ENCODE measurements at regions not wholly inside any gene's neighbourhood (a gene's known extent, or its start where the extent isn't known, plus 50 kb on each side); places are given as distances from the start of the nearest gene placed in this dataset.

DNA sequence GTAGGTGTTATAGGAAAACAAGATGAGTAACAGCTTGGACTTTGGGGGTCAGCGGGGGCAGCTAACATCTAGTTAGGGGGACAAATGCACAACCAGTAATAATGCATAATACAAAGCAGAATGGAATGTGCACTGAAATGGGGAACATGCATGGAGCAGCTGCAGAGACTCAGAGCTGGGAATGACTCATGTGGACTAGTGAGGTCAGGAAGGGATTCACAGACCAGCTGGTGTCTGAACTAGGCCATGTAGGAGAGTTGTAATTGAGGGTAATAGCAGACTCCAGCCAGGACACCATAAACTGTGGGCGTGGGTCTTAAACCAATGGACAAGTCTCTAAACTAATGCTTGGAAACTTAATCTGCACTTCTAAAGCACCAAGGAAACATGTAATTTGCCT is 176.8 kb upstream of the ASIC2 start:
- H3K4me1 ChIP-seq (ENCODE audit: control insufficient read depth in 1 of 2, insufficient read depth in 1 of 2, low read depth in 1 of 2, low read length in 1 of 2), result no peaks in the 10 kb centered on the region
- H3K27ac ChIP-seq, result no peak overlapping the region
- TF ChIP-seq, protein P1, sequence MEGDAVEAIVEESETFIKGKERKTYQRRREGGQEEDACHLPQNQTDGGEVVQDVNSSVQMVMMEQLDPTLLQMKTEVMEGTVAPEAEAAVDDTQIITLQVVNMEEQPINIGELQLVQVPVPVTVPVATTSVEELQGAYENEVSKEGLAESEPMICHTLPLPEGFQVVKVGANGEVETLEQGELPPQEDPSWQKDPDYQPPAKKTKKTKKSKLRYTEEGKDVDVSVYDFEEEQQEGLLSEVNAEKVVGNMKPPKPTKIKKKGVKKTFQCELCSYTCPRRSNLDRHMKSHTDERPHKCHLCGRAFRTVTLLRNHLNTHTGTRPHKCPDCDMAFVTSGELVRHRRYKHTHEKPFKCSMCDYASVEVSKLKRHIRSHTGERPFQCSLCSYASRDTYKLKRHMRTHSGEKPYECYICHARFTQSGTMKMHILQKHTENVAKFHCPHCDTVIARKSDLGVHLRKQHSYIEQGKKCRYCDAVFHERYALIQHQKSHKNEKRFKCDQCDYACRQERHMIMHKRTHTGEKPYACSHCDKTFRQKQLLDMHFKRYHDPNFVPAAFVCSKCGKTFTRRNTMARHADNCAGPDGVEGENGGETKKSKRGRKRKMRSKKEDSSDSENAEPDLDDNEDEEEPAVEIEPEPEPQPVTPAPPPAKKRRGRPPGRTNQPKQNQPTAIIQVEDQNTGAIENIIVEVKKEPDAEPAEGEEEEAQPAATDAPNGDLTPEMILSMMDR (IDR thresholded peaks at IDR 0.05), result no peak
- H3K4me3 ChIP-seq (ENCODE audit: low read depth in 1 of 2, low read length in 1 of 2), result no peak overlapping the region
- no peaks in the 10 kb centered on the region for H3K9me3 ChIP-seq
- no peaks in the 10 kb centered on the region for H3K36me3 ChIP-seq
- no peaks in the 10 kb centered on the region for H3K27me3 ChIP-seq

DNA sequence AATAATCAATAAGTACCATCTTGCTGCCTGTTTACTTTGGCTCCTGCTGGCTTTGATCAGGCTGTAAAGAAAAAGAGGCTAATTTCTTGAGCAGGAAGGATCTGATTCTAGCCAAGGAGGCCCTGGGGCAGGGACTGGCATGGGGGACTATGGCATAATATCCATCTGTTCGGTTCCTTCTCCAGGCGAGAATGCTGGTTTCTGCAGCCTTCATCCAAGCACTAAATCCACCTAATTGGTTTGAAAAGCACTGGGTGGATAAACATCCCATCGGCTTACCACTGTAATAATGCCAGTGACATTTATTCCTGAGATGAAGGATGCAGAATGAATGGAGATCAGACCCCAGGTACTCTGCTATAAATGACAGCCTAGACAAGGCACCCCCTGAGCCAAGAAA is 180.0 kb upstream of the ASIC2 start:
- H3K36me3 ChIP-seq, result no peaks in the 10 kb centered on the region
- TF ChIP-seq, protein P1 (IDR thresholded peaks at IDR 0.05), result no peak
- peaks cover 3% of the 10 kb centered on the region for H3K27me3 ChIP-seq
- H3K4me3 ChIP-seq (ENCODE audit: low read depth in 1 of 2, low read length in 1 of 2), result no peak overlapping the region
- H3K9me3 ChIP-seq, result no peaks in the 10 kb centered on the region
- H3K4me1 ChIP-seq (ENCODE audit: control insufficient read depth in 1 of 2, insufficient read depth in 1 of 2, low read depth in 1 of 2, low read length in 1 of 2), result no peaks in the 10 kb centered on the region
- H3K27ac ChIP-seq, result no peak overlapping the region

DNA sequence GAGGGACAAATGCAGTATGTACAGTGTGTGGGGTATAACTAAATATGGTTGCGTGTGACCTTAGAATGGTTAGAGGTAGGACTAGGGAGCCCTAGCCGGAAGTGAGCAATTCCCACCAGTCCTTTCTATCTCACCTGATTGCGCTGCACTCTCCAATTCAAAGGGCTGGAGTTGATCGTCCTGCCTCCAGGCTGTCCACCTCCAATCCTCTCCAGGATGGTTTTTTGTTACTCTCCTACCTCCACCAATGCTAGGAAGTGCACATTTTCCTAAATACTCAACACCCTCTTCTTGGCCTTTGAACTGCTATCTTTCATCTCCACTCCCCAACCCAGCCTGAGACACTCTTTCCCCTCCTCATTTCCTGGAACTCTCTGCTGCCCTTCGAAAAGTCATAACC is 181.7 kb upstream of the ASIC2 start:
- TF ChIP-seq, protein P1 (IDR thresholded peaks at IDR 0.05), result no peak
- Histone ChIP-seq H3K4me1 (ENCODE audit: control insufficient read depth in 1 of 2, insufficient read depth in 1 of 2, low read depth in 1 of 2, low read length in 1 of 2) (no peaks in the 10 kb centered on the region), H3K9me3 (no peaks in the 10 kb centered on the region), H3K27me3 (peaks cover 3% of the 10 kb centered on the region), H3K4me3 (ENCODE audit: low read depth in 1 of 2, low read length in 1 of 2) (no peak overlapping the region), H3K27ac (no peak overlapping the region), H3K36me3 (no peaks in the 10 kb centered on the region)

DNA sequence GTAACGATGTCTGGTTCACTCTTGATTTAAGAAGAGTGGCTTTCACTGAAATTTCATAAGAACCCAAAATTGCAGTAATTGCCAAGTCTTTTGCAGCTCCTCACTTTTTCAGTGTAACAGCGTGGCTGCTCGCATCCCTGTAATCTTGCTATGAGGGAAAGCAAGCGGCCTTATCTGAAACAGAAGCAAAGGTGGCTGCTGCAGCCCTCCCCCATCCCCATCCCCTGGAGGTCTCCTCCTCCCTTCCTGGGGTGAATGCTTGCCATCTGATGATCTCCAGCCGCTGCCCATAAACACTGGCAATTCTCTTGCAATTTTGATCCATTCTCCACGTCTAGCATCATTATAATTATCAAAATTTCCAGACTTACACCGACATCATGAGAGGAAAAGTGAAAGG is 182.5 kb upstream of the ASIC2 start:
- Histone ChIP-seq H3K27me3 (peaks cover 3% of the 10 kb centered on the region), H3K4me3 (ENCODE audit: low read depth in 1 of 2, low read length in 1 of 2) (no peak overlapping the region), H3K36me3 (no peaks in the 10 kb centered on the region), H3K9me3 (no peaks in the 10 kb centered on the region), H3K27ac (no peak overlapping the region), H3K4me1 (ENCODE audit: control insufficient read depth in 1 of 2, insufficient read depth in 1 of 2, low read depth in 1 of 2, low read length in 1 of 2) (no peaks in the 10 kb centered on the region)
- TF ChIP-seq, protein P1 (IDR thresholded peaks at IDR 0.05), result no peak

DNA sequence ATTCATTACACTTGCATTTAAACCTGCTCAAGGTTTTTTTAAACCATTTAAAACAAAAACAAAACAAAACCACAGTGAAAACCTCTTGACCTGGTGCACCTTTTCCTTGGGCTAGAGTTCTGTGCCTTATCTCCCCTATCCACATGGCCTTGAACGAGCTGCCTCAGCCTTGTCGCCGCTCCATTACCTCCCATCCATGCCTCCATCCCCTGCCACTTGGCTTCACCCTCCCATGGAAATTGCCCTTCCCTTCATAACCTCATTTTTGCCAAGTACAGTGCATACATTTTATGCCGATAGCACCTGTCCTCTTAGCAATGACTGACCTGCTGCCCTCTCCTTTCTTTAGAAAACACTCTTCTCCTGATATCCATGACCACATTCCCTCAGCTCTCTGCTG is 188.6 kb upstream of the ASIC2 start:
- Histone ChIP-seq H3K36me3 (no peaks in the 10 kb centered on the region), H3K27ac (no peak overlapping the region), H3K4me3 (ENCODE audit: low read depth in 1 of 2, low read length in 1 of 2) (no peak overlapping the region), H3K9me3 (no peaks in the 10 kb centered on the region), H3K27me3 (peaks cover 3% of the 10 kb centered on the region), H3K4me1 (ENCODE audit: control insufficient read depth in 1 of 2, insufficient read depth in 1 of 2, low read depth in 1 of 2, low read length in 1 of 2) (no peaks in the 10 kb centered on the region)
- TF ChIP-seq, protein P1 (IDR thresholded peaks at IDR 0.05), result no peak

DNA sequence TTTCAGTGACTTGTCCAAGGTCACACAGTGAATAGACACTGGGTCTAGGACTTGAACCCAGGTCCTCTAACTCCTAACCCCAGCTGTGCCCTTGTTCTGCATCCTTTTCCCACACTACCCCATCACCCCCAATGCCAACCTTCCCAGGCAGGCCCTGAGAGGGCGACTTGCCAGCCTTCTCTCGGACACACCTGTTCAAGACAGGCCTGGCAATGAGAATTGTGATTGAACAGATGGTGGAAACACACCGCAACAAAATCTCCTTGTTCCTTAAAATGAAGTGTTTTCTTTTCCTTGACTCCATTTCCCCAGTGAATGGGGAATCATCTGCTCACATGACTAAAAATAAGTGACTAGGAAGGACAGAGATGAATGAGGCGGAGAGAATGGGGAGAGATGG is 189.5 kb upstream of the ASIC2 start:
- no peak overlapping the region for H3K4me3 ChIP-seq (ENCODE audit: low read depth in 1 of 2, low read length in 1 of 2)
- H3K27me3 ChIP-seq, result peaks cover 3% of the 10 kb centered on the region
- H3K9me3 ChIP-seq, result no peaks in the 10 kb centered on the region
- H3K36me3 ChIP-seq, result no peaks in the 10 kb centered on the region
- TF ChIP-seq, protein P1 (IDR thresholded peaks at IDR 0.05), result no peak
- H3K27ac ChIP-seq, result no peak overlapping the region
- H3K4me1 ChIP-seq (ENCODE audit: control insufficient read depth in 1 of 2, insufficient read depth in 1 of 2, low read depth in 1 of 2, low read length in 1 of 2), result no peaks in the 10 kb centered on the region

Data from neutrophil (primary cell).